GM18519 (cell line): ENCODE measurements at regions not wholly inside any gene's neighbourhood (a gene's known extent, or its start where the extent isn't known, plus 50 kb on each side); places are given as distances from the start of the nearest gene placed in this dataset.

Source experiments
- ATAC-seq: cut with Tn5 transposase; IDR thresholded peaks from one replicate; pipeline ENCODE4 v1.9.1; 2021; ENCODE audit warnings: mild to moderate bottlenecking, moderate library complexity; ENCODE audit not compliant: unreplicated experiment, low FRiP score

- ATAC-seq, result no peak
These were observed 279.6 kb upstream of the ADAMTSL1 start for GRCh38 chr9:18194316-18194715.

GRCh38 chr9:18195223-18195622, 278.7 kb upstream of the ADAMTSL1 start:
- ATAC-seq, result no peak

DNA sequence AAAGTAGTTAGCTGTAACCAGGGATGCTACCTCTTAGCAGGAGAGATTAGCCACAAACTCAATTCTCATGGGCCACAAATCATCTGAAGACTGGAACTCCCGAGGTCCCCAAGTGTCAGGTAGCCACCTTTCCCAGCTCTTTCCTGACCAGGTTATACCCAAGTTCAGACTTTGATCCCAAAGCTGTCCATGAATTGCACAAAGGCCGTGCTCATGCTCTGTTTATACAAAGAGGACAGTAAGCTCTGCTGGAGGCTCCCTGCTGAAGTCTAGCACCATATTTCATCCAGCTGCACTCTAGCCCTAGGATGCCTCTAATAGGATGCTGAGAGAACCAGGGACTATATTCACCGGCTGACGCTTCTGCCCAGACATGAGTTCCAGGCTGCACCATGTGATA, 271.0 kb upstream of the ADAMTSL1 start:
- no peak for ATAC-seq

DNA sequence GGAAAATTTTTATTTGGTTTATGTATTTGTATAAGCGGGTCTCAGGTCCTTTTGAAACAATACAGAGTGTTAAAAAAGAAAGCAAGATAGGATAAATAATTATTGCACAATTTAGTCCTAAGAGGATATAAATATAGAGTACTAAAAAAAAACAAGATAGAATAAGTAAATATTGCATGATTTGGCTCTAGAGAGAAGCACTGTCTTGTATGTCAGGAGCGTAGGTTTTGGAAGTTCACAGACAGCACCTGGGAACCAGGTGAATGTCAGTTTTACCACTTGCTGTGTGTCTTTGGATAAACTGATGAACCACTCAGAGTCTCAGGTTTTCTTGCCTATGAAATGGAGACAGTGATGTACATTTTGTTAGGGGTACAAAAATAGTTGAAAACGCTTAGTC, 266.2 kb upstream of the ADAMTSL1 start:
- no peak for ATAC-seq

DNA sequence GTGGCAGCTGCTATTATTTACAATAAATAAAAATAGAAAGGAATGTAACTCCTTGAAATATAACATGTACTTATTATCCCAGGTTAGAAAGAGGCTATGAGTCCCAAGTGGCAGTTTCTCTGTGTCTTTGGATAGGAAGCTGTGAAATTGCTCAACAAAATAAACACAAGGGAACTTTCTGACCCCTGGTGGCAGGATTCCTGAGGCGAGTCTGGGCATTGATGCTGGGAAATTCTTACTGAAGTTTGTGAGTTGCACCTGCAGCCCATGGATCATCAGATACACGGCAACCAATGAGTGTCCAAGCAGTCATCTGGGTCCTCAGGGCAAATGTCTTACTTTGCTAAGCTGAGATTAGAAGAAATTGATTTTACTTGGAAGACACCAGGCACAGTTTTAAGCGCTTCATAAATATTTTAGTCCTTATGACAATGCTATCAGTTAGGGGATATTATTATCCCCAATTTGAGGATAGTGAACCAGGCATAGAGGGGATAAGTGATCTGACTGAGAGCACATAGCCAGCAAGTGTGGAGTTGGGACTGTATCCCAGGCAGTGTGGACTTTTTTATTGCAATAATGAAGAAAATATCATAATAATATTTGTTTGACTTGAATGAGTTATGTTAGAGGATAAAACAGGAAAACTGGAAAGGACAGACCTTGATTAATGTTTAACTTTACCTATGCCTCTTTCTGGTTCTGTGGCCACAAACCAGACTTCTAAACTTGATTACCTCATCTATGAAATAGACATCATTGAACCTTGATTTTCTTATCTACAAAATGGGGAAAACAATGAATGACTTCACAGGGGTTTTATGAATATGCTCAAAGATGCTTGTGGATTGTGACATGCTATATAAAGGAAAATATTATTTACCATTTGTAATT, 265.5 kb upstream of the ADAMTSL1 start:
- ATAC-seq, result no peak

DNA sequence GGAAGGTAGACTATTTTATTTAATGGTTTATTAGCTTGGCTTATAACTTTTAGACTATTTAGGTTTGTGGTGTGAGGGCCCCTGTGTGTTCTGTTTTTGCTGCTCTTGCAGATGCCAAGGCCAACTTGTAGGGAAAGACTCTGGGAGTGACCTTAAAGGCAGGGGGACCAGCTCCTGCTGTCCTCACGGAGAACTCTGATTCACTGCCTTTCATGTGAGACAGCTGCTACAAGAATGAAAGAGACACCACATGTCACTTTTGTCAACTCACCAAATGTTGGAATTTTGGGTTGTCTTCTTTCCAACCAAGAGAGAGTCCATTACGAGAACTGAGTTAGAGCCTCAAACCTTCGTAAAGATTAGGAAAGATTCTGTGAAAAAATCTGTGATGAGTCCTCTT, 258.3 kb upstream of the ADAMTSL1 start:
- ATAC-seq, result no peak

DNA sequence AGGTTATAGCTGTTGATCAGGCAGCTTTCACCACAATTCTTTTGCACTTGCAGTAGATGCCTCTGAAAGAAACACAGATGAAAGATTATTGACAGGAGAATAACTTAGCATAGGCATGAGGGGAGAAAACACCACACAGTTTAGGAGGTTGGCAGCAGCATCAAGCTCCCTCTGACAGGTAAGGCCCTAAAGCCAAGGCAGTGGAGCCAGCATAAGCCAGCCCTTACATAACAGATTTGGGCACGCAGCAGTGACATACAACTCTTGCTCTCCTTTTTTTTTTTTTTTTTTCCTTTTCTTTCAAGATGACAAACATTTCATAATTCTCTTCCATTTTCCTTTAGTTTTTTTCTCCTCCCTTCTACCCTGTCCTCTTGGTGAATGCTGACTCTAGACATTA, 257.6 kb upstream of the ADAMTSL1 start:
- no peak for ATAC-seq

DNA sequence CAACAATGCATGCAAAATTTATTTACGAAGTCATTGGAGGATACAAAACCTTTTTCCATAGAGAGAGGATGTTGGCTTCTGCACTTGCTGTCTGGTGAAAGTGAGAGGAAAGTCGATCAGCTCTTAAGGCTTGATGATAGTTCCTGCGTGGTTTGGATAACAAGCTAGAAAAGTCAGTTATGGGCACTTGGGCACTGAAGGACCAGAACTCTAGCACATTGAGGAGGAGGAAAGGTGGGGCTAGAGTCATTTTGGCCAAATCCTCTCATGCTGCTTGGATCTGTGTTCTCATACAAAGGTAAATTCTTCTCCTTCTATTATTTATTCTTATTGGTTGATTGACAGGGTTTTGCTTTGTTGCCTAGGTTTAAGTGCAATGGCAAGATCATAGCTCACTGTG, 245.9 kb upstream of the ADAMTSL1 start:
- ATAC-seq, result no peak

DNA sequence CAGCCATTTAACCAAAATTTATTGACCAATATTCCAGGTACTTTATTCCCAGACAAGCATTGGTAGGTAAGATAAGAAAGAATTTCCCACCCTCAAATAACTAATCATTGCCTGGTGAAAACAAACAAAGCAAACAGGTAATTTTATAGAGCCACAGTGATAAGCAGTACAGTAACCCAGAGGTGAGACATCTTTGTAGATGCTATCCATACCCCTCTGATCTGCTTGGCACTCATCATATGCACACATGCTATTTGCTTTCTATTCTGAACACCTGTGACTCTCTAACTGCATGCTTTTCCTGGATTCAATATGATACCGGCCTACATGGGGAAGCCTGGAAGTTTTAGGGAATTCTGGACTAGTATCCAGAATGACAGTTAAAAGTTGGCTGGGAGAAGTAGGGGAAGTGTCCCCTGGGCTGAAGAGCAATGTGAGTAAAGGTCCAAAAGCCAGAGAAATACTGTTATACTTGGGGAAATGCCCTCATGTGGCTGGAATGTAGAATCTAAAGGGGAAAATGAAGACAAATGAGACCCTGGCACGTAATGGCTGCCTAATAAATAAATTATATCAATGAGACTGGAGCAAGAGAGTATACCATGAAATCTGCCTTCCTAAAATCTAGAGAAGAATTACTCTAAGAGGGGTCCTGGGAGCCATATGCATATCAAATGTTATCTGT, 243.8 kb upstream of the ADAMTSL1 start:
- no peak for ATAC-seq

GRCh38 chr9:18233311-18233710, 240.6 kb upstream of the ADAMTSL1 start:
- no peak for ATAC-seq

GRCh38 chr9:18233776-18234445, 240.0 kb upstream of the ADAMTSL1 start:
- no peak for ATAC-seq

DNA sequence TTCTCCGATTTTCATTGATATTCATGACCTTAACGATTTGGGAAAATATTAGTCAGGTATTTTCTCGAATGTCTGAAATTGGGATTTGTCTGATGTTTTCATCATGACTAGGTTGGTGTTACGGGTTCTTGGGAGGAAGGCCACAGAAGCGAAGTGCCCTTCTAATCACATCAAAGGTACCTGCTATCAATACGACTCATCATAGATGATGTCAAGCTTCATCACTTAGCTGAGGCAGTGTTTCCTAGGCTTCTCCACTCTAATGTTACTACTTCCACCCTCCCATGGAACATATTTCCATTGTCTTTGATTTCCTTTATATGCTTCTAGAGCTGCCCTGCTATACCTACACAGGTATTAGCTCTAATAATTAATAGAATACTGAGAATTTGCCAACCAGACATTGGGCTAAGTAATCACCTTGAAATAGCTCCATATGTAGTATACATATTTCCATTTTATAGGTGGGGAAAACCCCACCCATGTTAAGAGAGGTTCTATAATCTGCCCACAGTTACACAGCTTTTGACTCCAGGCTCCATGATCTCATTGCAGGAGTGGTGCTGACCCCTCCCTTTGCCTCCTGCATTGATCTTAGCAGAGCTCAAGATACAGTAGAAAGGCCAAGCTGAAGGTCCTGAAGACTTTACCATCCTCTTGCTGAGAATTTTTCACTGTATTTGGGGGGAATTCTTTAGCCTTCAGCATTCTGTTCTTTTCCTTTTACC, 238.6 kb upstream of the ADAMTSL1 start:
- no peak for ATAC-seq

- ATAC-seq, result no peak
These were observed 237.6 kb upstream of the ADAMTSL1 start for GRCh38 chr9:18236336-18236735.

- ATAC-seq, result no peak
These were observed 236.2 kb upstream of the ADAMTSL1 start for GRCh38 chr9:18237776-18238175.

DNA sequence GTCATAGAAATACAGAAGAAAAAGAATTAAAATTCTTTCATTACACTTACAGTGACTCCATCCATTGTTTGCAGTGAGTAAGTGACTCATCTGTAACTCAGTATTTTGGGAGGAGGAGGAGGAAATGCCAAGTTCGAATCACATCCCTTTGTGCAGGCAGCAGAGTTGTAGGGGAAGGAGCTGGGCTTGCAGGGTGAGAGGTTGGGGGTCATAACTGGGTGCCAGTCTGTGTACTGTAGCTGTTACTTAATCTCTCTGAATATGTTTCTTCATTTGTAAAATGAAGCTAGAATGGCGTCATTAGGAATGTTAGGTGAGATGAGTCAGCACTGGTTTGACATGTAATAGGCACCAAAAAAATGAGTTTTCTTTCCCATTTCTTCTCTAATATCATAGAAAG, 235.7 kb upstream of the ADAMTSL1 start:
- ATAC-seq, result no peak

GRCh38 chr9:18238752-18239447, 235.1 kb upstream of the ADAMTSL1 start:
- no peak for ATAC-seq

GRCh38 chr9:18240213-18240612, 233.7 kb upstream of the ADAMTSL1 start:
- no peak for ATAC-seq

DNA sequence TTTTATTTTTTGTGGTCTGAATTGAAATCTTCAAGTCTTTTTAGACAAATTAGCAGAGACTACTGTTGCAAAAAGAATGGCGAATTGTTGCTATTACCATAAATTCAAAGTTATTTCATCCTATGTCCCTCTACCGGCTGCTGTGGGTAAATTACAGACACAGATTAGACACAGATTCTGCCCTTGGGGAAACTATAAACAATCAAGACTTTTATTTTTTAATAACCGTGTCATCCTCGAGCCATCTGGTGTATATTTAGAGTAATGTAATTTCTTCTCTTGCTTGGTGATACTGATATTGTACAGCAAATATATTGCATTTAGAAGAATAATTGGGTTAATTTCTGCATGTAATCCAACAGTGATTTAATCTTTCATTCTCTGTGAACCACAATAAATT, 228.0 kb upstream of the ADAMTSL1 start:
- ATAC-seq, result no peak

DNA sequence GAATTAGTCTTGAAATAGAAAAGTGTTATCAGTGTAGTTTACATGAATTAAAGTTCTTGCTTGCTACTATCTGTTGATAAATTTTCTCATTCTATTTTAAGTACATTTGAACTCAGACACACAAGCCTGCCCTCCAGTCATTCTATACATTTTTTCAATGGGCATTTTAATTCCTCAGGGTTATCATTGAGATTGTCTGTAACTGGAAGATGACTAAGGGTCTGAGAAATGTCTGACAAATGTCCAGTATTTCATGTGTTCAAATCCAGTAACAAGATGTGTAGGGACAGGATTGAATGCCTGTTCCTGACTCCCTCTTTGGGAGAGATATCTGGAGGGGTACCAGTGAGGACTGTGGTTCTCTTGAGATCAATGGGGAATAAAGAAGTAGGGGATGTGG, 223.9 kb upstream of the ADAMTSL1 start:
- ATAC-seq, result no peak

GRCh38 chr9:18253950-18254349, 220.0 kb upstream of the ADAMTSL1 start:
- ATAC-seq, result no peak
